SHP77 (cell line): ENCODE measurements at regions not wholly inside any gene's neighbourhood (a gene's known extent, or its start where the extent isn't known, plus 50 kb on each side); places are given as distances from the start of the nearest gene placed in this dataset.

ENCODE experiments used
- DNase-seq, 2 experiments: peaks; one replicate each; lab custom pipeline; 2025; lab: John Stamatoyannopoulos, UW

DNA sequence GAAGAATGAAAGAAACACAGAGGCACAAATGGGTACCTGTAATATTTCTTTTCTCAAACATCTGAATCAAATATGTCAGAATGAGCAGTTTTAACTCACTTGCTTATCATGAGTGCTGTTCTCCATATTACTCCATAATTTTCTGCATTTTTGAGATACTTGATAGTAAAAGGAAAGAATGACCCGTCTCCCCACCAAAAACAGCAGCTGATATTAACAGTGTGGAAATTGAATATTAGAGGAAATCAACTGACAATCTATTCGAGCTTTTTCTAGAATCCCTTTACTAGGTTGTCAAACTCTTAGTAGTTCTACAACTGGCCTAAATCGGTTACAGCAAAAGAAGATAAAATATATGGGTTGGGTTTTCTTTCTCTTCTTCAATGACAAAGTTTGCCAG lies 49.9 kb upstream of the HELT start:
- DNase-seq: no peak
